ENCODE measurements at regions not wholly inside any gene's neighbourhood (a gene's known extent, or its start where the extent isn't known, plus 50 kb on each side); places are given as distances from the start of the nearest gene placed in this dataset.

- no peaks in the 10 kb centered on the region for H3K4me1 ChIP-seq
- H3K27ac ChIP-seq: no peak overlapping the region
- H3K9me3 ChIP-seq: no peaks in the 10 kb centered on the region
- no peak overlapping the region for H3K4me3 ChIP-seq
- H3K27me3 ChIP-seq: no peaks in the 10 kb centered on the region
- DNase-seq: no peak
- no peaks in the 10 kb centered on the region for H3K36me3 ChIP-seq
- intact Hi-C loops (cut with DNase I): no loop called here
- ATAC-seq: no peak
- TF ChIP-seq, protein P1, sequence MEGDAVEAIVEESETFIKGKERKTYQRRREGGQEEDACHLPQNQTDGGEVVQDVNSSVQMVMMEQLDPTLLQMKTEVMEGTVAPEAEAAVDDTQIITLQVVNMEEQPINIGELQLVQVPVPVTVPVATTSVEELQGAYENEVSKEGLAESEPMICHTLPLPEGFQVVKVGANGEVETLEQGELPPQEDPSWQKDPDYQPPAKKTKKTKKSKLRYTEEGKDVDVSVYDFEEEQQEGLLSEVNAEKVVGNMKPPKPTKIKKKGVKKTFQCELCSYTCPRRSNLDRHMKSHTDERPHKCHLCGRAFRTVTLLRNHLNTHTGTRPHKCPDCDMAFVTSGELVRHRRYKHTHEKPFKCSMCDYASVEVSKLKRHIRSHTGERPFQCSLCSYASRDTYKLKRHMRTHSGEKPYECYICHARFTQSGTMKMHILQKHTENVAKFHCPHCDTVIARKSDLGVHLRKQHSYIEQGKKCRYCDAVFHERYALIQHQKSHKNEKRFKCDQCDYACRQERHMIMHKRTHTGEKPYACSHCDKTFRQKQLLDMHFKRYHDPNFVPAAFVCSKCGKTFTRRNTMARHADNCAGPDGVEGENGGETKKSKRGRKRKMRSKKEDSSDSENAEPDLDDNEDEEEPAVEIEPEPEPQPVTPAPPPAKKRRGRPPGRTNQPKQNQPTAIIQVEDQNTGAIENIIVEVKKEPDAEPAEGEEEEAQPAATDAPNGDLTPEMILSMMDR (IDR thresholded peaks at IDR 0.05): no peak
Measured at GRCh38 chr2:146450131-146450530, 1394.7 kb upstream of the ACVR2A start.

DNA sequence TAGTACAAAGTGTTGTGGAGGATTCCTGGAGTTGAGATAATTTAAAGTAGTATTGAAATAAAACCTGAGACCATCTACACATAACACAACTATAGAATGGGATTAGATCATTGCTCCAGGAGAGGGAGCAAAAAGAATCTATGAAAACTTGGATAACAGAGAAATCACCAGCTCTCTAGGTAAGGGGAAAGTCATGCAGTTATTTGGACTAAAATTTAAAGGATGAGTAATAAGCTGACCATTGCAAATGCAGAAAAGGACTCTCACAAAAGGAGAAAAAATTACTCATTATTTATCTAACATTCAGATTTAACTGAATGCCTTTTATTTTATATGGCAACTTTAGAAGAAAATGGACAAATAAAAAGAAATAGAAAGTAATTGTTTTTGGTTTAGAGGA is 1399.8 kb upstream of the ACVR2A start:
- Histone ChIP-seq H3K9me3 (no peaks in the 10 kb centered on the region), H3K4me3 (no peak overlapping the region), H3K27me3 (no peaks in the 10 kb centered on the region), H3K36me3 (no peaks in the 10 kb centered on the region), H3K4me1 (no peaks in the 10 kb centered on the region), H3K27ac (no peak overlapping the region)
- intact Hi-C loops (cut with DNase I): no loop called here
- TF ChIP-seq, protein P1 (IDR thresholded peaks at IDR 0.05): no peak
- ATAC-seq (no peak), DNase-seq (no peak)

GRCh38 chr2:146444085-146444484 is 1400.7 kb upstream of the ACVR2A start:
- no peak for DNase-seq
- no peak for ATAC-seq
- H3K27me3 ChIP-seq: no peaks in the 10 kb centered on the region
- H3K36me3 ChIP-seq: no peaks in the 10 kb centered on the region
- no peaks in the 10 kb centered on the region for H3K9me3 ChIP-seq
- intact Hi-C loops (cut with DNase I): no loop called here
- no peak overlapping the region for H3K27ac ChIP-seq
- no peak overlapping the region for H3K4me3 ChIP-seq
- no peaks in the 10 kb centered on the region for H3K4me1 ChIP-seq
- TF ChIP-seq, protein P1 (IDR thresholded peaks at IDR 0.05): no peak

- intact Hi-C loops (cut with DNase I): no loop called here
- DNase-seq: no peak
- no peaks in the 10 kb centered on the region for H3K9me3 ChIP-seq
- TF ChIP-seq, protein P1 (IDR thresholded peaks at IDR 0.05): no peak
- H3K4me1 ChIP-seq: no peaks in the 10 kb centered on the region
- H3K4me3 ChIP-seq: no peak overlapping the region
- ATAC-seq: no peak
- H3K27me3 ChIP-seq: no peaks in the 10 kb centered on the region
- H3K27ac ChIP-seq: no peak overlapping the region
- H3K36me3 ChIP-seq: no peaks in the 10 kb centered on the region
Measured at GRCh38 chr2:146438246-146438645, 1406.6 kb upstream of the ACVR2A start.

DNA sequence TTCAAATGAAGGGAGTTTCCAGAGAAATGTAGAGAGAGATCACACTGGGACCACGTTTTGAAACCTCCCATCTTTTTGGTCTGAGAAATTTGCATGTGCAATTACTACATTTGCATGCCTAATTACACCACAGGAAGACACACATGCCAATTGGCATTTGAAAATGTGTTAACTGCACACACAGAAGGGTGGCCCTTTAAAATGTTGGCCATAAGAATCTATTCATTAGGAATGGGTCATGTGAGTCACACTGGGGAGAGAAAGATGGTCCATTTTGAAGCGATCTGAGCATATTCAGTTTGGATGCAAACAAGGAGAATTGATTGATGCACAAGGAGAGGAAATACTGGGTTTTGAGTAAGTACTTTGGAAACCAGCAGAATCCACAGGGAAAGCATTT is 1407.1 kb upstream of the ACVR2A start:
- no peaks in the 10 kb centered on the region for H3K9me3 ChIP-seq
- no peaks in the 10 kb centered on the region for H3K36me3 ChIP-seq
- no peaks in the 10 kb centered on the region for H3K27me3 ChIP-seq
- intact Hi-C loops (cut with DNase I): no loop called here
- no peak overlapping the region for H3K4me3 ChIP-seq
- H3K27ac ChIP-seq: no peak overlapping the region
- DNase-seq (no peak), ATAC-seq (no peak)
- no peaks in the 10 kb centered on the region for H3K4me1 ChIP-seq
- TF ChIP-seq, protein P1 (IDR thresholded peaks at IDR 0.05): no peak
